Osteocyte (in vitro differentiated cells): ENCODE measurements at regions not wholly inside any gene's neighbourhood (a gene's known extent, or its start where the extent isn't known, plus 50 kb on each side); places are given as distances from the start of the nearest gene placed in this dataset.
"Not testable (repeated sequence)": the region's sequence is repeated elsewhere in the genome, so short reads cannot be mapped to it uniquely, and the experiment has no call there.

ENCODE experiments used
- DNase-seq: peaks from one replicate; pipeline ENCODE4 v3.0.0; 2021; ENCODE audit warnings: mixed read lengths; ENCODE audit not compliant: unreplicated experiment; ENCODE audit errors: extremely low spot score
- H3K27ac Mint-ChIP-seq: one replicate; pipeline ENCODE4 v1.8.0; 2021; ENCODE audit warnings: mild to moderate bottlenecking, mixed read lengths; ENCODE audit not compliant: unreplicated experiment
- H3K27me3 Mint-ChIP-seq: one replicate; pipeline ENCODE4 v1.8.0; 2021; ENCODE audit warnings: mixed read lengths; ENCODE audit not compliant: unreplicated experiment
- H3K36me3 Mint-ChIP-seq: one replicate; pipeline ENCODE4 v1.8.0; 2021; ENCODE audit warnings: mixed read lengths; ENCODE audit not compliant: unreplicated experiment
- H3K4me1 Mint-ChIP-seq: one replicate; pipeline ENCODE4 v1.8.0; 2021; ENCODE audit warnings: mixed read lengths; ENCODE audit not compliant: unreplicated experiment
- H3K4me3 Mint-ChIP-seq: one replicate; pipeline ENCODE4 v1.8.0; 2021; ENCODE audit warnings: mild to moderate bottlenecking, moderate library complexity, mixed read lengths; ENCODE audit not compliant: unreplicated experiment
- H3K9me3 Mint-ChIP-seq: one replicate; pipeline ENCODE4 v1.8.0; 2021; ENCODE audit warnings: mixed read lengths; ENCODE audit not compliant: unreplicated experiment
- CTCF ChIP-seq: fragments of 200-600 bp; sonication (generic); IDR thresholded peaks from 2 replicates; pipeline ENCODE4 v1.5.0; 2021; ENCODE audit warnings: antibody characterized with exemption, mild to moderate bottlenecking, moderate library complexity

GRCh38 chr4:151853034-151853433 is 92.2 kb upstream of the GATB start:
- Mint-ChIP-seq H3K4me1 (peaks cover 5% of the 10 kb centered on the region), H3K4me3 (no peak overlapping the region), H3K27ac (no peak overlapping the region), H3K27me3 (peaks cover 37% of the 10 kb centered on the region), H3K9me3 (peaks cover 3% of the 10 kb centered on the region), H3K36me3 (no peaks in the 10 kb centered on the region)
- no peak for TF ChIP-seq CTCF
- DNase-seq, result no peak

GRCh38 chr4:151852202-151852601 is 91.4 kb upstream of the GATB start:
- no peak overlapping the region for H3K4me3 Mint-ChIP-seq
- no peaks in the 10 kb centered on the region for H3K36me3 Mint-ChIP-seq
- peaks cover 32% of the 10 kb centered on the region for H3K27me3 Mint-ChIP-seq
- H3K27ac Mint-ChIP-seq, result no peak overlapping the region
- no peak for TF ChIP-seq CTCF
- DNase-seq, result no peak
- H3K9me3 Mint-ChIP-seq, result peaks cover 3% of the 10 kb centered on the region
- H3K4me1 Mint-ChIP-seq, result peaks cover 5% of the 10 kb centered on the region

- H3K27ac Mint-ChIP-seq, result no peak overlapping the region
- TF ChIP-seq CTCF, result no peak
- no peaks in the 10 kb centered on the region for H3K36me3 Mint-ChIP-seq
- H3K9me3 Mint-ChIP-seq, result peaks cover 3% of the 10 kb centered on the region
- DNase-seq, result no peak
- peaks cover 5% of the 10 kb centered on the region for H3K4me1 Mint-ChIP-seq
- no peak overlapping the region for H3K4me3 Mint-ChIP-seq
- H3K27me3 Mint-ChIP-seq, result peaks cover 29% of the 10 kb centered on the region
These were observed 90.5 kb upstream of the GATB start for GRCh38 chr4:151851354-151851753.

- H3K4me3 Mint-ChIP-seq, result no peak overlapping the region
- no peak overlapping the region for H3K27ac Mint-ChIP-seq
- peaks cover 3% of the 10 kb centered on the region for H3K9me3 Mint-ChIP-seq
- peaks cover 26% of the 10 kb centered on the region for H3K27me3 Mint-ChIP-seq
- no peaks in the 10 kb centered on the region for H3K36me3 Mint-ChIP-seq
- no peak for TF ChIP-seq CTCF
- DNase-seq, result no peak
- H3K4me1 Mint-ChIP-seq, result peaks cover 5% of the 10 kb centered on the region
These were observed 90.0 kb upstream of the GATB start for GRCh38 chr4:151850791-151851213.

- not testable (repeated sequence) for H3K4me3 Mint-ChIP-seq, H3K9me3 Mint-ChIP-seq, H3K36me3 Mint-ChIP-seq, DNase-seq, H3K4me1 Mint-ChIP-seq, H3K27ac Mint-ChIP-seq
- H3K27me3 Mint-ChIP-seq, result peaks cover 24% of the 10 kb centered on the region
These were observed 84.7 kb upstream of the GATB start for GRCh38 chr4:151845551-151845950.
